ENCODE measurements at regions not wholly inside any gene's neighbourhood (a gene's known extent, or its start where the extent isn't known, plus 50 kb on each side); places are given as distances from the start of the nearest gene placed in this dataset.

DNA sequence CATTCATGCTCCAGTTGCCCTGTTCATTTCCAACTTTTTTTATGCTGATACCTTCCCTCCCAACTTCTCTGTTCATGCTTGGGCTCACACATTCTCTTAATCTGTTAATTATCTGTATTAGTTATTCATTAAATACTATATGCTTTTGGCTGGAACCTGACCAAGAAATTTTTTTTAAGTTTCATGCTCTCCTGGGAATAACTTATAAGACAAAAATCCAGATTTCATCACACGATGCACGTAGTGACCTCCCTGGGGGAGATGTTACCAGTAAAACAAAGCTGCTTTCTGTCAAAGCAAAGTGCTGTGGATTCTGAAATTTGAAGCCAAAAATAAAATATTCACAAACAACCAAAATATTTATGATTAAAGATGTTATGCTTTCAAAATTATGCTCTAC lies 215.0 kb upstream of the USP15 start:
- no peaks in the 10 kb centered on the region for H3K36me3 ChIP-seq (ENCODE audit: control insufficient read depth in 2 of 2, extremely low read depth in 1 of 2, insufficient read depth in 2 of 2, low read length in 2 of 2)
- DNase-seq (ENCODE audit: low read depth, low spot score) (no peak), FAIRE-seq (no peak)
- H3K9me1 ChIP-seq (ENCODE audit: control insufficient read depth, extremely low read depth, insufficient read depth, low read length), result no peaks in the 10 kb centered on the region
- H3K79me2 ChIP-seq (ENCODE audit: control insufficient read depth, insufficient read depth, low read length), result no peaks in the 10 kb centered on the region
- no peaks in the 10 kb centered on the region for H4K20me1 ChIP-seq (ENCODE audit: control insufficient read depth, extremely low read depth, insufficient read depth, low read length)
- H3K4me2 ChIP-seq (ENCODE audit: control insufficient read depth, extremely low read depth, insufficient read depth, low read depth, low read length), result no peak overlapping the region
- H3K27ac ChIP-seq (ENCODE audit: control insufficient read depth, insufficient read depth, low read length), result no peak overlapping the region
- no peaks in the 10 kb centered on the region for H3K9me3 ChIP-seq (ENCODE audit: control insufficient read depth, low read depth, low read length)
- H2AFZ ChIP-seq (ENCODE audit: control insufficient read depth, low read length), result no peak overlapping the region
- no peak for TF ChIP-seq EZH2 (IDR thresholded peaks at IDR 0.05; ENCODE audit: low read length)
- TF ChIP-seq, protein P1, sequence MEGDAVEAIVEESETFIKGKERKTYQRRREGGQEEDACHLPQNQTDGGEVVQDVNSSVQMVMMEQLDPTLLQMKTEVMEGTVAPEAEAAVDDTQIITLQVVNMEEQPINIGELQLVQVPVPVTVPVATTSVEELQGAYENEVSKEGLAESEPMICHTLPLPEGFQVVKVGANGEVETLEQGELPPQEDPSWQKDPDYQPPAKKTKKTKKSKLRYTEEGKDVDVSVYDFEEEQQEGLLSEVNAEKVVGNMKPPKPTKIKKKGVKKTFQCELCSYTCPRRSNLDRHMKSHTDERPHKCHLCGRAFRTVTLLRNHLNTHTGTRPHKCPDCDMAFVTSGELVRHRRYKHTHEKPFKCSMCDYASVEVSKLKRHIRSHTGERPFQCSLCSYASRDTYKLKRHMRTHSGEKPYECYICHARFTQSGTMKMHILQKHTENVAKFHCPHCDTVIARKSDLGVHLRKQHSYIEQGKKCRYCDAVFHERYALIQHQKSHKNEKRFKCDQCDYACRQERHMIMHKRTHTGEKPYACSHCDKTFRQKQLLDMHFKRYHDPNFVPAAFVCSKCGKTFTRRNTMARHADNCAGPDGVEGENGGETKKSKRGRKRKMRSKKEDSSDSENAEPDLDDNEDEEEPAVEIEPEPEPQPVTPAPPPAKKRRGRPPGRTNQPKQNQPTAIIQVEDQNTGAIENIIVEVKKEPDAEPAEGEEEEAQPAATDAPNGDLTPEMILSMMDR (optimal IDR thresholded peaks at IDR 0.05 in 1 of 3, IDR thresholded peaks at IDR 0.05 in 1 of 3, conservative IDR thresholded peaks at IDR 0.05 in 1 of 3; ENCODE audit: extremely low read depth in 1 of 3, insufficient read depth in 2 of 3, low read length in 3 of 3), result no peak
- no peaks in the 10 kb centered on the region for H3K27me3 ChIP-seq (ENCODE audit: control insufficient read depth, extremely low read depth, insufficient read depth, low read length)
- H3K9ac ChIP-seq (ENCODE audit: control insufficient read depth, extremely low read depth, insufficient read depth, low read length), result no peak overlapping the region
- no peak overlapping the region for H3K4me3 ChIP-seq (ENCODE audit: control insufficient read depth in 2 of 3, extremely low read depth in 1 of 3, insufficient read depth in 2 of 3, low read depth in 1 of 3, low read length in 3 of 3)
- H3K4me1 ChIP-seq (ENCODE audit: control insufficient read depth, extremely low read depth, insufficient read depth, low read length), result no peaks in the 10 kb centered on the region
- dilution Hi-C loops (cut with MboI; ENCODE audit: extremely low pct_ligation_motif_present, low sequenced_read_pairs), result no loop called here

DNA sequence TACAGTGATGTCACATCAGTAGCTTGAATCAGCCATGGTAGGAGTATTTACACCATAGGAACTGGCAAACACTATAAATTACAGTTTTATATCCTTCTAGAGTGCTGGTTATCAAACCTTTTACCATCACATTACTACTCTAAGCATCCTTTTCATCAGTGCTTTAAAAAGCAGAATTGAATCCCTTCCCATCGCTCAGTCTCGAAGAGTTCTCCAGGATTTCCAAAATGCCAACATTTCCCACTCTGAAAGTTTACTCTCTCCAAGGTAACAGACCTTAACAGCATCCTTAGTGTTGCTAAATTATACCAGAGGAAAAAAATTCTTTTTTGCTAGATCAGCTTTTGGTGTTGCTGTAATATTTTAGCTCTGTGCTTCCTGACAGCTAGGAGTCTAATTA lies 209.4 kb upstream of the USP15 start:
- no peak for FAIRE-seq
- H2AFZ ChIP-seq (ENCODE audit: control insufficient read depth, low read length), result no peak overlapping the region
- no peaks in the 10 kb centered on the region for H3K36me3 ChIP-seq (ENCODE audit: control insufficient read depth in 2 of 2, extremely low read depth in 1 of 2, insufficient read depth in 2 of 2, low read length in 2 of 2)
- dilution Hi-C loops (cut with MboI; ENCODE audit: extremely low pct_ligation_motif_present, low sequenced_read_pairs), result no loop called here
- no peaks in the 10 kb centered on the region for H3K9me1 ChIP-seq (ENCODE audit: control insufficient read depth, extremely low read depth, insufficient read depth, low read length)
- DNase-seq (ENCODE audit: low read depth, low spot score), result no peak
- no peak overlapping the region for H3K4me3 ChIP-seq (ENCODE audit: control insufficient read depth in 2 of 3, extremely low read depth in 1 of 3, insufficient read depth in 2 of 3, low read depth in 1 of 3, low read length in 3 of 3)
- H3K27me3 ChIP-seq (ENCODE audit: control insufficient read depth, extremely low read depth, insufficient read depth, low read length), result no peaks in the 10 kb centered on the region
- no peaks in the 10 kb centered on the region for H3K79me2 ChIP-seq (ENCODE audit: control insufficient read depth, insufficient read depth, low read length)
- no peaks in the 10 kb centered on the region for H3K4me1 ChIP-seq (ENCODE audit: control insufficient read depth, extremely low read depth, insufficient read depth, low read length)
- H3K4me2 ChIP-seq (ENCODE audit: control insufficient read depth, extremely low read depth, insufficient read depth, low read depth, low read length), result no peak overlapping the region
- H3K9ac ChIP-seq (ENCODE audit: control insufficient read depth, extremely low read depth, insufficient read depth, low read length), result no peak overlapping the region
- no peak overlapping the region for H3K27ac ChIP-seq (ENCODE audit: control insufficient read depth, insufficient read depth, low read length)
- TF ChIP-seq EZH2 (IDR thresholded peaks at IDR 0.05; ENCODE audit: low read length), result no peak
- TF ChIP-seq, protein P1 (optimal IDR thresholded peaks at IDR 0.05 in 1 of 3, IDR thresholded peaks at IDR 0.05 in 1 of 3, conservative IDR thresholded peaks at IDR 0.05 in 1 of 3; ENCODE audit: extremely low read depth in 1 of 3, insufficient read depth in 2 of 3, low read length in 3 of 3), result no peak
- no peaks in the 10 kb centered on the region for H3K9me3 ChIP-seq (ENCODE audit: control insufficient read depth, low read depth, low read length)
- H4K20me1 ChIP-seq (ENCODE audit: control insufficient read depth, extremely low read depth, insufficient read depth, low read length), result no peaks in the 10 kb centered on the region
